ENCODE measurements at regions not wholly inside any gene's neighbourhood (a gene's known extent, or its start where the extent isn't known, plus 50 kb on each side); places are given as distances from the start of the nearest gene placed in this dataset.

DNA sequence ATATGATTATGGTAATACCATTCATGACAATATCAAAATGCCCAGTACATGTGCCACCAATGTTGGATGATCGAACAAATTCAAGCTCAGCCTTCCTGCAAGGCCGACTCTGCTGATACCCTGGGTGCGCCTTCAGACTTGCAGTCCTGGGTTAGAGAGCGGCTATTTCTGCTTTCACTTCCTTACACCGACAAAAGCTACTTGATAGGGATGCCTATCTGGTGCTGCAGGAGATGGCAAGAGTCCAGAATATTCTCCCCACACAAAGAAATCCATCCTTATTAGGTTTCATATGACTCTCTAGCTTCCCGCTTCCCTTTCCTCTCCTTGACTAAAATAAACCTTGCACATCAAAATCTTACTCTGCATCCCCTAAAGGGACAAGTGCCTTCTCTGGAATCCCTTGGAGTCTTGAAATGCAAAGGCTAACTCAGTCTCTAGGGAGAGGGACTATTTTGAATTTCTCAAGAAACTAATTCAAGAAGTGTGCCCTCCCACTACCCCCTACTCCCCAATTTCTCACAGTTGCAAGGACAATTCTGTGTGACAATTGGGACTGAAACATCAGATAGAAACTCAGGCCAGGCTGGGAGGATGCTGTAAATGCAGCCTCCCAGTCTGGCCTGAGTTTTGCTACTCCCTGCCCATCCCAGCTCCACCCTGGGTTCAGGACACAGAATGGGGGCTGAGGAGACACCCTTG is 103.1 kb upstream of the USP24 start:
- TF ChIP-seq, protein P1, sequence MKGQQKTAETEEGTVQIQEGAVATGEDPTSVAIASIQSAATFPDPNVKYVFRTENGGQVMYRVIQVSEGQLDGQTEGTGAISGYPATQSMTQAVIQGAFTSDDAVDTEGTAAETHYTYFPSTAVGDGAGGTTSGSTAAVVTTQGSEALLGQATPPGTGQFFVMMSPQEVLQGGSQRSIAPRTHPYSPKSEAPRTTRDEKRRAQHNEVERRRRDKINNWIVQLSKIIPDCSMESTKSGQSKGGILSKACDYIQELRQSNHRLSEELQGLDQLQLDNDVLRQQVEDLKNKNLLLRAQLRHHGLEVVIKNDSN (IDR thresholded peaks at IDR 0.05), result no peak
- TF ChIP-seq CEBPB (IDR thresholded peaks at IDR 0.05) (no peak), RAD21 (IDR thresholded peaks at IDR 0.05; ENCODE audit: low read depth) (no peak), YY1 (IDR thresholded peaks at IDR 0.05; ENCODE audit: low read depth) (no peak), NFIC (IDR thresholded peaks at IDR 0.05) (no peak), FOXM1 (IDR thresholded peaks at IDR 0.05; ENCODE audit: borderline replicate concordance, low read depth) (no peak), EP300 (IDR thresholded peaks at IDR 0.05; ENCODE audit: borderline replicate concordance) (no peak), TCF12 (IDR thresholded peaks at IDR 0.05; ENCODE audit: low read depth) (no peak), ZBTB7A (IDR thresholded peaks at IDR 0.05; ENCODE audit: low read depth) (no peak)

DNA sequence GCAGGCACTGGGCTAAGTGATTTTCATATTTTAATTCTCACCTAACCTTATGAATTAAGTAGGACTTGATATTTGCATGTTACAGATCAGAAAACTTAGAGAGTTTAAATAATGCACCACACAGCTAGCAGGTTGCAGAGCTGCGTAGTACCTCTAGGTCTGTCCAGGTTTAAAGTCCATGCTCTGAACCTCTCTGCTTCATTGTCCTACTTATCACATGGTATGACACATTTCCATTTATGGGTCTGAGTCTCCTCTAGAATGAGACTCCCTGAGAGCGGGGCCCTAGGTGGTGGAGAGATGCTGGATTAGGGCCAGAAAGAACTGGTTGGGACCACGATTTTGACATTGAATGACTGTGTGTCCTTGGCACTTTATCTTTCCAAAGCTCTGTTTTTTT is 102.5 kb upstream of the USP24 start:
- TF ChIP-seq TEAD4 (IDR thresholded peaks at IDR 0.05), result no peak

DNA sequence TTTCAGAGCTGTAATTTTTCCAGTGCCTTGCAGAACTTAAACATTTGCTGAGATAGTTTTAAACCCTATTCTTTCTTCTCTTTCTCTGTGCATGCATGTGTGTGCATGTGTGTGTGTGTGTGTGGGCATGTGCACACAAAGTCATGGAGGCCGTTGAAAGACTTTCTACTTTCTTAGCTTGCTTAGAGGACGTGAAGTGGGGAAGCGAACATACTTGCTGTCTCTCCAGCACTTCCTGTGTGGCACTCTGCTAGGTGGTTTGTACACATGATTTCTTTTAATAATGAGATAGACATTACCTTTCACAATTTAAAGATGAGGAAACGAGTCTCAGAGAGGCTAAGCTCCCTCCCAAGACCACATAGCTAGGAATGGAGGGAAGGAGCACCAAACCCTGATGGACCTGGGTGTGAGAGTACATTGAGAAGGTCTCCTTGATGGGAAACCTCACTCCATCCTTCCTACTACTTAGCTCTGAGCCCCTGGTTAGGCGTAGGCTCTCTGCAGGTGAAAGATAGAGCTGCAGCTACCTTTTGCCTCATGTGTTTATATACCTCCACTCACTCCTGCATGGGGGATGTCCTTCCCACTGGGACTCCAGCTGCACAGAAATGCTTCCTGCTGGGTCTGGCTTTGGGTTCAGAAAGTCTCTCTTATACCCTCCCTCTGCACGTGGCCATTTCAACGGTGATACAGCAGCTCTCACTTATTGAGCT is 101.9 kb upstream of the USP24 start:
- TF ChIP-seq CEBPB (IDR thresholded peaks at IDR 0.05), result no peak
- no peak for TF ChIP-seq EP300 (IDR thresholded peaks at IDR 0.05; ENCODE audit: borderline replicate concordance)
- TF ChIP-seq NFIC (IDR thresholded peaks at IDR 0.05), result no peak
- no peak for TF ChIP-seq YY1 (IDR thresholded peaks at IDR 0.05; ENCODE audit: low read depth)
- TF ChIP-seq, protein P2, sequence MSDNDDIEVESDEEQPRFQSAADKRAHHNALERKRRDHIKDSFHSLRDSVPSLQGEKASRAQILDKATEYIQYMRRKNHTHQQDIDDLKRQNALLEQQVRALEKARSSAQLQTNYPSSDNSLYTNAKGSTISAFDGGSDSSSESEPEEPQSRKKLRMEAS (IDR thresholded peaks at IDR 0.05), result no peak
- TF ChIP-seq CREB1 (IDR thresholded peaks at IDR 0.05; ENCODE audit: low read depth), result no peak
- no peak for TF ChIP-seq EGR1 (IDR thresholded peaks at IDR 0.05)
- TF ChIP-seq, protein P1 (IDR thresholded peaks at IDR 0.05), result no peak

DNA sequence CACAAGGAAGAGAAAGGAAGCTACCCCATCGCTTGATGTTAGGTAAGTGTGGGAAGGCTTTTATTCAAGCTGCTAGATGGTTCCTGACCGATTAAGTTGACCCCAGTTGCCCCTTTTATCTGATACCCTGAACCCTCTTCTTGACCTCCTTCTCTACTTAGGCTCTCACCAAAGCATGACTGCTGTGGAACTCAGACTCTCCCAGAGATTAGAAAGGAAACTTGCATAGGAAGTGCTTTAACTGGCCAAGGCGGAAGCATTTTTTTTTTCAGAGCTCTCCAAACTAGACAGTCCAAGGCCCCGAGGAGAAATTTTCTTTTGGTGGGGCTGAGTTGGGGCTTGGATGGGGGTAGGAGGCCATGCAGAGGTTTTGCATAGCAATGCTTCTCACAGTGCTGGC is 101.3 kb upstream of the USP24 start:
- no peak for TF ChIP-seq TCF12 (IDR thresholded peaks at IDR 0.05; ENCODE audit: low read depth)
- TF ChIP-seq TEAD4 (IDR thresholded peaks at IDR 0.05), result no peak
- TF ChIP-seq NFIC (IDR thresholded peaks at IDR 0.05), result no peak
- no peak for TF ChIP-seq ZBTB7A (IDR thresholded peaks at IDR 0.05; ENCODE audit: low read depth)
- TF ChIP-seq YY1 (IDR thresholded peaks at IDR 0.05; ENCODE audit: low read depth), result no peak
- TF ChIP-seq CREB1 (IDR thresholded peaks at IDR 0.05; ENCODE audit: low read depth), result no peak
- no peak for TF ChIP-seq FOXM1 (IDR thresholded peaks at IDR 0.05; ENCODE audit: borderline replicate concordance, low read depth)
- TF ChIP-seq RAD21 (IDR thresholded peaks at IDR 0.05; ENCODE audit: low read depth), result no peak
- TF ChIP-seq TAF1 (IDR thresholded peaks at IDR 0.05; ENCODE audit: low read depth), result no peak
- no peak for TF ChIP-seq EP300 (IDR thresholded peaks at IDR 0.05; ENCODE audit: borderline replicate concordance)
- TF ChIP-seq, protein P3, sequence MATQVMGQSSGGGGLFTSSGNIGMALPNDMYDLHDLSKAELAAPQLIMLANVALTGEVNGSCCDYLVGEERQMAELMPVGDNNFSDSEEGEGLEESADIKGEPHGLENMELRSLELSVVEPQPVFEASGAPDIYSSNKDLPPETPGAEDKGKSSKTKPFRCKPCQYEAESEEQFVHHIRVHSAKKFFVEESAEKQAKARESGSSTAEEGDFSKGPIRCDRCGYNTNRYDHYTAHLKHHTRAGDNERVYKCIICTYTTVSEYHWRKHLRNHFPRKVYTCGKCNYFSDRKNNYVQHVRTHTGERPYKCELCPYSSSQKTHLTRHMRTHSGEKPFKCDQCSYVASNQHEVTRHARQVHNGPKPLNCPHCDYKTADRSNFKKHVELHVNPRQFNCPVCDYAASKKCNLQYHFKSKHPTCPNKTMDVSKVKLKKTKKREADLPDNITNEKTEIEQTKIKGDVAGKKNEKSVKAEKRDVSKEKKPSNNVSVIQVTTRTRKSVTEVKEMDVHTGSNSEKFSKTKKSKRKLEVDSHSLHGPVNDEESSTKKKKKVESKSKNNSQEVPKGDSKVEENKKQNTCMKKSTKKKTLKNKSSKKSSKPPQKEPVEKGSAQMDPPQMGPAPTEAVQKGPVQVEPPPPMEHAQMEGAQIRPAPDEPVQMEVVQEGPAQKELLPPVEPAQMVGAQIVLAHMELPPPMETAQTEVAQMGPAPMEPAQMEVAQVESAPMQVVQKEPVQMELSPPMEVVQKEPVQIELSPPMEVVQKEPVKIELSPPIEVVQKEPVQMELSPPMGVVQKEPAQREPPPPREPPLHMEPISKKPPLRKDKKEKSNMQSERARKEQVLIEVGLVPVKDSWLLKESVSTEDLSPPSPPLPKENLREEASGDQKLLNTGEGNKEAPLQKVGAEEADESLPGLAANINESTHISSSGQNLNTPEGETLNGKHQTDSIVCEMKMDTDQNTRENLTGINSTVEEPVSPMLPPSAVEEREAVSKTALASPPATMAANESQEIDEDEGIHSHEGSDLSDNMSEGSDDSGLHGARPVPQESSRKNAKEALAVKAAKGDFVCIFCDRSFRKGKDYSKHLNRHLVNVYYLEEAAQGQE (IDR thresholded peaks at IDR 0.05; ENCODE audit: low read depth), result no peak
- TF ChIP-seq CEBPB (IDR thresholded peaks at IDR 0.05), result no peak
- TF ChIP-seq, protein P2 (IDR thresholded peaks at IDR 0.05), result no peak
- TF ChIP-seq EGR1 (IDR thresholded peaks at IDR 0.05), result no peak
- TF ChIP-seq, protein P1 (IDR thresholded peaks at IDR 0.05), result no peak

DNA sequence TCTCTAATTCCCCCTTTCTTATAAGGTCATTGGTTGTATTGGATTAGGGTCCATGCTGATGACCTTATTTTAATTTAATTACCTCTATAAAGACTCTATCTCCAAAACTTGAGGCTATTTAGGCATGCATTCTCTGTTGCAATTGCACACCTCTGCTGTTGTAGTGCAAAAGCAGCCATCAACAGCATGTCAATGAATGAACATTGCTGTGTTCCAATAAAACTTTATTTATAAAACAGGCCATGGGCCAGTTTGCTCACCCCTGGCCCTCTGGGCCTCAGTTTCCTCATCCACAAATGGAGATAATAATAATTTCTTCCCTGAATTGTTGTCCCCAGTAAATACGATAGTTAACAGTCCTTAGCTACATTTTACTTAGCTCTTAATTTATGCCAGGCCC is 100.4 kb upstream of the USP24 start:
- TF ChIP-seq YY1 (IDR thresholded peaks at IDR 0.05; ENCODE audit: low read depth) (no peak), TAF1 (IDR thresholded peaks at IDR 0.05; ENCODE audit: low read depth) (no peak), RAD21 (IDR thresholded peaks at IDR 0.05; ENCODE audit: low read depth) (no peak), EGR1 (IDR thresholded peaks at IDR 0.05) (no peak)
- TF ChIP-seq, protein P3 (IDR thresholded peaks at IDR 0.05; ENCODE audit: low read depth), result no peak

DNA sequence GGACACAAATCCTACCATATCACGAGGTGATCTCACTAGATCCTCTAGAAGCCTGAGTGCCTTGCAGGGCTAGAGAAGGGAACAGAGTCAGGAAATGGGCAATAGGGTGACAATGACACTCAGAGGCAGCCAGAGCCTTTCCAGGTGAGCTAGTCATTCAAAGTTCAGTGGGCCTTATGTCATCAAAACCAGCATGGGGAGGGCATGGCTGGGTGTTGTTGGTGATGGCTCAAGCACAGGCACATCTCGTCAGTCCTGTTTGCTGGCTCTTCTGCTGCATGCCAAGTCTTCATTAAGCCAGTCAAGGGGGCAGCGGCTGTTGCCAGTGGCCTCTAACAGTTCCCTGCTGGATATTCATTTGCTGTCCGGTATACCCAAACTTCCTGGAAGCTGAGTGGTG is 99.6 kb upstream of the USP24 start:
- no peak for TF ChIP-seq NFIC (IDR thresholded peaks at IDR 0.05)
- no peak for TF ChIP-seq FOXM1 (IDR thresholded peaks at IDR 0.05; ENCODE audit: borderline replicate concordance, low read depth)
- TF ChIP-seq, protein P1 (IDR thresholded peaks at IDR 0.05), result no peak
- TF ChIP-seq ZBTB7A (IDR thresholded peaks at IDR 0.05; ENCODE audit: low read depth), result no peak
- TF ChIP-seq YY1 (IDR thresholded peaks at IDR 0.05; ENCODE audit: low read depth), result no peak
- TF ChIP-seq RAD21 (IDR thresholded peaks at IDR 0.05; ENCODE audit: low read depth), result no peak
- TF ChIP-seq, protein P3 (IDR thresholded peaks at IDR 0.05; ENCODE audit: low read depth), result no peak
